ENCODE measurements at regions not wholly inside any gene's neighbourhood (a gene's known extent, or its start where the extent isn't known, plus 50 kb on each side); places are given as distances from the start of the nearest gene placed in this dataset.

GRCh38 chr20:11172881-11173280 lies 499.1 kb upstream of the JAG1 start:
- TF ChIP-seq CTCF (IDR thresholded peaks at IDR 0.05), result no peak
- TF ChIP-seq POLR2A (IDR thresholded peaks at IDR 0.05), result no peak
- no peak for TF ChIP-seq POLR2AphosphoS5 (IDR thresholded peaks at IDR 0.05)

Measured in sigmoid colon (tissue), 4 donors.